NCI-H187 (cell line): ENCODE measurements at regions not wholly inside any gene's neighbourhood (a gene's known extent, or its start where the extent isn't known, plus 50 kb on each side); places are given as distances from the start of the nearest gene placed in this dataset.

Experiments
- DNase-seq, 2 experiments: peaks; one replicate each; lab custom pipeline; 2025; lab: John Stamatoyannopoulos, UW

DNA sequence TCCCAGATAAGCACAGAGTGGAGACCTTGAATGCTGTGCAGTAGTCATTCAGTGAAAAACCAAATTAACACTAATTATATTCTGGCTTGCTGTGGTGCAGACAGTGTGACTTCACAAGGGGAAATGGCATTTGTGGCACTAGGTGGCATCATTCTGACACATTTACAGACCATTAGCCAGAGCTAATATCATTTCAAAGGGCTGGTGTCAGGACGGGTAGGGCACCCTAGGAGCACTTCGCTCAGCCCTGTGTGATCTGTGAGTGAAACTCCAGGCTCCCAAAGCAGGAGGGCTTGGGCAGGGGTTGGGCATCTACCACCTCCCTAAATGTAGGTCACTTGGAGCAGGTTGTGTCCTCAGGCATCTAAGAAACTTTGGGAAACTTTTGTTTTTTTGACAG is 555.8 kb downstream of the PKHD1 start:
- no peak for DNase-seq

DNA sequence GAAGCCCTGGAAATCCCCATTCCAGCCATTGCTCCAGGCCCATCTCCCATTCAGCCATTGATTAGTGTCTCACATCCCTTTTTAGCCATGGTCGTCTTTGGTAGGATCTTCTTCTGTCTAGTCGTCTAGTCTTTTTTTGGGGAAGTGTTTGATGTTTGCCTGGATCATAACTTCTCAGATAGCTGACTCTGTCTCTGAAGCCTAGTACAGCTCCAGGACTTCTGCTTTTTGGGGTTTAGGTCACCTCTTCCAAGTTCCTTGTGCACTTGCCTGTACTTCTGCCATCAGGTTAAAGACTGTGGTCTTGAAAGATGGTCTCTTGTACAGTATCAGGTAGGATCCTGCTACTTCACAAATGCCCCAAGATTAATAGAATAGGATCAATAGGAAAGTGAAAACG is 553.5 kb downstream of the PKHD1 start:
- no peak for DNase-seq

DNA sequence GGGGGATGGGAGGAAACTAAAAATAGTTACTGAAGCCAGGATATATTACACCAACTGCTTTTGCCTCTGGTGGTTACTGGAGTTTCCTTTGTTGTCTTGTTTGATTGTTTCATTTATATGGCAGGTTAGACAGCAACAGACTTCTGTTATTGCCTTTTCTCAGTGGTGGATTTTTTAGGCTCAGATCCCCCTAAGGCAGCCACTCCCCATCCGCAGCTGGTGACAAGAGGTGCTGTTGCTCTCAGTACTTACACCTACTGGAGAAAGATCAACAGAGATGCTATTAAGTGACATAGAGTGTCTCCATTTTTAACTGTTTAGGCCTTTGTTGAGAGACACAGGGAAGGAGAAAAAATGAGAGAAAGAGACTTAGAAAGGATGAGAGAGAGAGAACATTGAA is 552.1 kb downstream of the PKHD1 start:
- no peak for DNase-seq

DNA sequence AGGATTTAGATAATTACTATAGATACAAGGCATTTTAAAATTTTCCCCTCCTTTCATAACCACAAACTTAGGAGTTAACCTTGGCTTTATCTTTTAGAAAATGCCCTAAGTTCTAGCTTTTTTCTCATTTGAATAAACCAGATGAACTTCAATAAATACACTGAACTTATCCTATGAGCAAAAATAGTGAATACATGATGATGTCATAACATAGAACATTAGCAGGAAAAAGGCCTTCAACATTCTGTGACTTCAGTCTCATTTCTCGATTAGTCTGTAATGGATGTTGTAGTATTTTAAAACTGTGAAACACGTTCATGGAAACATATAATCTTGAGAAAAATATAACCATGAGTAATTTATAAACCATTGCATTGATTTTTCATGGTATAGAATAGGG is 550.7 kb downstream of the PKHD1 start:
- DNase-seq: no peak

DNA sequence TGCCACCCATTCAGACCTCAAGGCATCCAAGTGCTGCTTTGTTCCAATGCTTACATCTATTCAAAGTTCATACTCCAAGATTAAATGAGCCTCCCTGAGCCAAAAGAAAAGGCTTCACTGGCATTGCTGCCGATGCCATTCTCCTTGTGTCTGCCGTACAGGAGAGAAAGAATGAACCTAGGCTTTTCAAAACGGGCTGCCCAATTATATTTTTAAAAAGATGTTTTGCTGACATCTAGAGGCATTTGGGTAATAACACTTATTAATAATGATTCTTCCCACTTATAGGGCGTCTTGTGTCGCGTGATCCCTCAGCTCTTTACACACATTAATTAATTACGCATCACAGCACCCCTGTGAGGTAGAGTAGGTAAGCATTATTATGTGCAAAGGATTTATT is 545.6 kb downstream of the PKHD1 start:
- DNase-seq: no peak

DNA sequence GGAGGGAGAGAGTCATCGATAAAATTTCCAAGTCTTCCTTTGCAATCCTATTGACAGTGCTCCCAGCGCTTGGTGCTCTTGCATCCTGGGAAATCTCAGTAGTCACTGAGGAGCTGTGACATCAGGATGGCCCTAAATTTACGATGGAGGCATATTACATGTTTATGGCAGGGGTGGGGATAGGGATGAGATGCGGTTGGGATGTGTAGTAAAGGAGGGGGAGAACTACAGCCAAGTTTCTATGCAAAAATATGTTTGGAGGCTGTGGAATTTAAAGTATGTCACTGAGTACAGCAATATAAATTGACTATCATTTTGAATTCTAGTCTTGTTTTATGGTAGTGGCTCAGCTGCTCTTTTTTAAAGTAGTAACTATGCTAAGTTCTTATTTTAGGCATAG is 544.9 kb downstream of the PKHD1 start:
- DNase-seq: no peak

DNA sequence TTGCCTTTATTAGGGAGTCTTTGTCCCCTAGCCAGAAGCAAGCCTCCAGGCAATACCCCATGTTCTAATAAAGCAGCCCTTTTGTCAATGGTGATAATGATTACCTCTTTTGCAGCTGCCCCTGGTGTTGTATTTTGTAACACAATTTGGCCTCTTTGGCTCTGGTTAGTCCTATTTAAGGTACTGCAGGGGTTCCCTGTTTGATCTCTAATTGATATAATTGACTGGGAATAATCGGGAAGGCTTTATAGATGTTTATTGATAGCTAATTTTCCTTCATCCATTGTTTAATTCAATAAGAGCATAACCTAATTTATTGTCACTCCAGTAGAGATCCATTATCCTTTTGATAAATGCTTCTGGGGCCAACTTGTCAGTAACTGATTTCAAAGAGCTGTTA is 537.2 kb downstream of the PKHD1 start:
- DNase-seq: no peak

DNA sequence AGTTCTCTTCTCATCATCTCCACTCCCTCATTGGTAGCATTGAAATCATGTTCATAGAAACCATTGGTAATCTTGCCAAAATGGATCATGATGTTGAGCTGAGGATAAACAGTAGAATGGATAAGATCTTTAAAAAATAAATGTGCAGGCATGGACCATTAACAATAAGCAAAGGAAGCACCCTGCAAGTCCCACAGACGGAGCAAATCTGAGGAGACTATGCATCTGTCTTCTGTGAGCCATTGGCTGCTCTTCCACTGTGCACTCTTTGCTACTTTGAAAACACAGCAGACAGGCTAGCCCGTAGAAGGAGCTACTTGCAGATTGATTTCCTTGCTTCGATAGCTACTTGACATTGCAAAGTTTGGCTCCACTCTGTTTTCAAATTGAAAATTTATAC is 535.0 kb downstream of the PKHD1 start:
- no peak for DNase-seq

DNA sequence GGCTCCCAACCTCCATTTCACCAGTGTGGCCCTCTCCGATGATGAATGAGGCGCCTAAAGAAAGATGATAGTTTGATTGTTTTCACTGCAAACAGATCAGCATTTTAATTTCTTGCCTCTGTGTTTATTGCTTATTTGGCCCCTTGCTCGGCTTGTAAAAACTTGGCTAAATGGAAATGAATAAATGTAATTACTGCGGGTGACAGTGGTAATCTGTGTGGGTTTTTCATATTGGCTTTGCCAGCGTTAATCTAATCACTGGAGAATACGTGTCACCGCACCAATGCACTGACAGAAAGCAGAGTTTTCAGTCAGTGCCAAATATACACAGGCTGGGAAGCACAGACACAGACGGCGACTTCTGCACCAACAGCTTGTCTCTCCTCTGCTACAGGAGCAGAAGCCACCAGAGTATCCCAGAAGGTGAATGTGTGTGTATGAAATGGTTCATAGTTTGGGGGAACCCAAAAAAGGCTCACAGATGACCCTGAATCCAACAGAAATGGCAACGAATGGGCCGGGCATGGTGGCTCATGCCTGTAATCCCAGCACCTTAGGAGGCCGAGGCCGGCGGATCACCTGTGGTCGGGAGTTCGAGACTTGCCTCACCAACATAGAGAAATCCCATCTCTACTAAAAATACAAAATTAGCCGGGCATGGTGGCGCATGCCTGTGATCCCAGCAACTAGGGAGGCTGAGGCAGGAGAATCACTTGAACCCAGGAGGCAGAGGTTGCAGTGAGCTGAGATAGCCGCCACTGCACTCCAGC is 534.0 kb downstream of the PKHD1 start:
- DNase-seq: no peak

DNA sequence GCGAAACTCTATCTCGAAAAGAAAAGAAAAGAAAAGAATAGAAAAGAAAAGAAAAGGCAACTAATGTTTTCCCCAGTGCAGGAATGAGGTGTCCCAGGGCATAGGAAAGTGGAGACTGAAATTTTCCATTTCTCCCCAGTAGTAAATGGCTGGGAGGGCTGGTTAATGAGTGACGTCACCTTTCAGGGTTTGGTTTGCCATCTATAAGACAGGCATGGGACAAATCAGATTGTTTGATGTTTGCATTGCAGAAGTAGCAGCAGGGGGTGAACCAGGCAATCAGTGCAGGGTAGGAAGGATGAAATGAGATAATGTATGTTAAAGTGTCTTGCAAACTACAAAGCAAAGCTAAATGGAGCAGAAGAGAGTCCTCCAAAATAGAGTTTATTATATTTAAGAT is 533.4 kb downstream of the PKHD1 start:
- DNase-seq: no peak

DNA sequence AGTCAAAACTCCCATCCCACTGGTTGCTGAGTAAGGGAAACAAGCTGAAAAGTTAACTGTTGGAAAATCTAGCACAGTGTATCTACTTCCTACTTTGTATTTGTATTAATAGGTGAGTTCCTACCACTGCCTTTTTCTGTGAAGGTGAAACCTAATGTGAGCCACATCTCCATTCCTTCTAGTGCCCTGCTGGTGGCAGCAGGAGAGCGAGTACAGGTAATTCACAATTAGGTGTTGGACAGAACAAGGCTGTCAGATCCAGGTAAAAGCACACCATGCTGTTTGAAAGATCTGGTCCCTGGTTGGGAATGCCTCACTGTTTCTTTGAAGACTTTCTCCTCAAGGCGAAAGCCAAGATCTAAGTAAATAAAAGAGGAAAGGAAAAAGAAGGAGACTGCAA is 528.4 kb downstream of the PKHD1 start:
- DNase-seq: no peak

DNA sequence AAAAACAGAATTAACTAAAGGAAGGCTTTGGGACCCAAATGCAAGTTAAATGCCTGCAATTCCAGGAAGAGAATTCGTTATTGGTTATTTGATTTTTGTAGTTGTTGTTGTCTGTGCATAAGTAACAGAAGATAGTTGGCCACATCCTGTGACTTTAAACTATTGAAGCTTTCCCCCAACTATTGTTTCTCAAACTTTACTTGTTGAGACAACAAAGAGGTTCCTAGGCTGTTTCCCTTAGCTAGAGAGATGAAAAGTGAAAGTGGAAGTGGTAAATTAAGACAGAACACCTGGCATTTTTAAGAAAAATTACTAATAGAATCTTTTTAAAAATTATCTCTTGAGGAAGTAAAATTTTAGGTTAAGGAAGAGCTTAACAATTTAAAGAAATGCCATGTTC is 525.2 kb downstream of the PKHD1 start:
- no peak for DNase-seq
